ENCODE measurements at regions not wholly inside any gene's neighbourhood (a gene's known extent, or its start where the extent isn't known, plus 50 kb on each side); places are given as distances from the start of the nearest gene placed in this dataset.
"Not testable (repeated sequence)": the region's sequence is repeated elsewhere in the genome, so short reads cannot be mapped to it uniquely, and the experiment has no call there.

DNA sequence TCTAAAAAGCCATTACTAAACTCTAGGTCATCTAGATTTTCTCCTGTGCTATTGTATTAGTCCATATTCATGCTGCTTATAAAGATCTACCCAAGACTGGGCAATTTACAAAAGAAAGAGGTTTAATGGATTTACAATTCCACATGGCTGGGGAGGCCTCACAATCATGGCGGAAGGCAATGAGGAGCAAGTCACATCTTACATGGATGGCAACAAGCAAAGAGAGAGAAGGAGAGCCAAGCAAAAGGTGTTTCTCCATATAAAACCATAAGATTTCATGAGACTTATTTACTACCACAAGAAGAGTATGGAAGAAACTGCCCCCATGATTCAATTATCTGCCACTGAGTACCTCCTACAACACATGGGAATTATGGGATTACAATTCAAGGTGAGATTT lies 69.6 kb upstream of the CCDC6 start:
- not testable (repeated sequence) for DNase-seq (ENCODE audit: low read depth in 4 of 4, low spot score in 3 of 4)

DNA sequence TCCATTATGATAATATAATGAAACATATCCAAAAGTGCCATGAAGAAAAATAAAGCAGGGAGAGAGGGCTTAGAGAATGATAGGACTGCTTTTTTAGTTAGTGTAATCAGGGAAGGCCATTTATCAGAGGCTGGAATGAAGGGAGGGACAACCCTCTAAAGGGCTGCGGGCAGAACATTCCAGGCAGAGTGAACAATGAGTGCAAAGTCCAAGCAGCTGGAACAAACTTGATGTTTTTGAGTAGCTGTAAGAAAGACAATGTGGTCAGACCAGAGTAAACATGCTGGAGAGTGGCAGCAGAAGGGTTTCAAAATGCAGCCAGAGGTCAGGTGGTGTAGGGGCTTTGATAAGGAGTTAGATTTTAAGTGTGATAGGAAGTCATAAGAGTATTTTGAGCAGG lies 65.6 kb upstream of the CCDC6 start:
- DNase-seq (ENCODE audit: low read depth in 4 of 4, low spot score in 3 of 4), result peak in 3 of 4 donors; percentile 18 to 33 (median 28)

- no peak for DNase-seq (ENCODE audit: low read depth in 4 of 4, low spot score in 3 of 4)
Measured at GRCh38 chr10:59970396-59971368, 64.3 kb upstream of the CCDC6 start.

DNA sequence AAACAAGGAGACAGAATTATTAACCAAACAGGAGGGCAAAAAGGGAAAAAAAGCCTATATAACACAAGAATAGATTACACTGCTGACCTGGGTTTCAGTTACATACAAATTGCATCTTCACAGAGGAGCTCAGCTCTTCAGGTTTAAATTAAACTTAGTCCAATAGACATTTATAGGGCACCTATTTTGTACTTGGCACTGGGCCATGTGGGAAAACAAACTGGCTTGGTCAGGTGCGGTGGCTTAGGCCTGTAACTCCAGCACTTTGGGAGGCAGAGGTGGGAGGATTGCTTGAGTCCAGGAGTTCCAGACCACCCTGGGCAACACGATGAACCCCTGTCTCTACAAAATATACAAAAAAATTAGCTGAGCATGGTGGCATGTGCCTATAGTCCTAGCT lies 62.3 kb upstream of the CCDC6 start:
- DNase-seq (ENCODE audit: low read depth in 4 of 4, low spot score in 3 of 4), result no peak

- no peak for DNase-seq (ENCODE audit: low read depth in 4 of 4, low spot score in 3 of 4)
Measured at GRCh38 chr10:59967079-59967478, 60.7 kb upstream of the CCDC6 start.

GRCh38 chr10:59965899-59966650 lies 59.7 kb upstream of the CCDC6 start:
- no peak for DNase-seq (ENCODE audit: low read depth in 4 of 4, low spot score in 3 of 4)

DNA sequence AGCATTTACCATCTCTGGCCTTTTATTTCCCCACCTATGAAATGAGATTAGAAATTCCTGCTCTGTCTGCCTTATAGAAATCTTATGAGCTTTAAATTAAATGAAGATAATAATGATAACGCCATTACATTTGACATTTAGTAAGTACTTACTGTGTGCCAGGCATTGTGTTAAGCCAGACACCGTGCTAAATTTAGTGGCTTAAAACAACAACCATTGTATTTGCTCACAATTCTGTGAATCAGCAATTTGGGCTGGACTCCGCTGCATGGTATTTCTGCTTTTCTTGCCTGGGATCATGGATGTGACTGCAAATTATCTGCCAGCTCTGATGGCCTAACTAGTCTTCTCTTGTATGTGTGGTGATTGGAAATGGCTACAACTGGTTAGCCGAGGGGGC lies 56.4 kb upstream of the CCDC6 start:
- no peak for DNase-seq (ENCODE audit: low read depth in 4 of 4, low spot score in 3 of 4)

DNA sequence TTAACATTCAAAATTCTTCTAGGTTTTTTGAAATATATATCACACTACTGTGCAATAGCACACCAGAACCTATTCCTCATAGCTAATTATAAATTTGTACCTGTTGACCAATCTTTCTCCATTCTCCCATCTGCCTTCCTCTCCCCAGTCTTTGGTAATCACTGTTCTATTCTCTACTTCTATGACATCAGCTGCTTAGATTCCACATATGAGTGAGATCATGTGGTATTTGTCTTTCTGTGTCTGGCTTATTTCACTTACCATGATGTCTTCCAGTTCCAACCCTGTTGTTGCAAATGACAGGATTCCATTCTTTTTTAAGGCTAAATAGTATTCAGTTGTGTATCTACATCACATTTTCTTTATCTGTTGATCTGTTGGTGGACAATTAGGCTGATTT lies 54.4 kb upstream of the CCDC6 start:
- no peak for DNase-seq (ENCODE audit: low read depth in 4 of 4, low spot score in 3 of 4)

DNA sequence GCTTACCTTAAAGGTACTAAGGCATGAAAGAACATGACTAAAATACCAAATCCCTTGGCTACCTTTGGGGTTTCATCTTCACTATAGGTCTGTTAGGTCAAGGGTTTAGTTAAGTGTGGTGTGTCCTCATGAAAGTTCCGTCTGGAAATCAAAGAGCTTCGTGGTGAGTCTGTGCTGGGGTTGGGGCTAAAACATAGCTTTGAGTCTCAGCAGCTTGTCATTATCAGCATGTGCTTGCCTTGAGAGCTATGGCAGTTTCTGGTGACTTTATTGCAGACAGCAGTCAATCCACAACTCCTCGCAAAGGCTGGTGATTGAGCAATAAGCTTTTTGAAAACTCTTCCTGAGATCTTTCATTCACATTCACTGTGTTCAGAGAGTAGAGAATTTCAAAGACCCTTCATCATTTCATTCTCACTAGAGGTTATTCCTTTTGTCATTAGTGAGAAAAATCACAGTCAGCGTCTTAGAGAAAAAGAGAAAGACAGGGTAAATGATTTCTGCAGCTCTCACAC lies 53.2 kb upstream of the CCDC6 start:
- no peak for DNase-seq (ENCODE audit: low read depth in 4 of 4, low spot score in 3 of 4)

- DNase-seq (ENCODE audit: low read depth in 4 of 4, low spot score in 3 of 4), result no peak
Measured at GRCh38 chr10:59958882-59959281, 52.5 kb upstream of the CCDC6 start.

GRCh38 chr10:59957975-59958374 lies 51.6 kb upstream of the CCDC6 start:
- no peak for DNase-seq (ENCODE audit: low read depth in 4 of 4, low spot score in 3 of 4)

Data from right renal pelvis (tissue), 4 donors.